Cardiac fibroblast (primary cell): ENCODE measurements at regions not wholly inside any gene's neighbourhood (a gene's known extent, or its start where the extent isn't known, plus 50 kb on each side); places are given as distances from the start of the nearest gene placed in this dataset.
"Not testable (repeated sequence)": the region's sequence is repeated elsewhere in the genome, so short reads cannot be mapped to it uniquely, and the experiment has no call there.

Experiments
- DNase-seq, 2 donors: peaks; one replicate each; pipeline versions ENCODE4 v3.0.0 to v3.0.0-alpha.2; 2010; ENCODE audit warnings: low read depth in 2 of 2
- H3K4me3 ChIP-seq, 2 donors: replicated peaks in 1 of 2; 1 replicate in 1 of 2; 2 replicates in 1 of 2; pipeline ENCODE4 v1.5.1; 2011; ENCODE audit warnings: low read depth in 2 of 2, low read length in 2 of 2, mild to moderate bottlenecking in 2 of 2, moderate library complexity in 1 of 2
- CTCF ChIP-seq: IDR thresholded peaks from one replicate; pipeline ENCODE4 v1.5.1; 2011; ENCODE audit warnings: low read depth, mild to moderate bottlenecking, low read length, inconsistent platforms

GRCh38 chr10:109055243-109055642 lies 868.1 kb downstream of the XPNPEP1 start:
- DNase-seq: no peak
- TF ChIP-seq CTCF: no peak
- H3K4me3 ChIP-seq: no peak overlapping the region

GRCh38 chr10:109047856-109048255 lies 875.5 kb downstream of the XPNPEP1 start:
- DNase-seq: no peak
- no peak overlapping the region for H3K4me3 ChIP-seq
- TF ChIP-seq CTCF: no peak

- not testable (repeated sequence) for DNase-seq
Observed at GRCh38 chr10:109046427-109046826, 876.9 kb downstream of the XPNPEP1 start.

GRCh38 chr10:109040622-109041021 lies 882.7 kb downstream of the XPNPEP1 start:
- no peak overlapping the region for H3K4me3 ChIP-seq
- no peak for DNase-seq
- TF ChIP-seq CTCF: no peak

More at GRCh38 chr10:109046427-109046826, 876.9 kb downstream of the XPNPEP1 start:
- not testable (repeated sequence) for H3K4me3 ChIP-seq

GRCh38 chr10:109037978-109038377 lies 885.3 kb downstream of the XPNPEP1 start:
- DNase-seq: no peak
- no peak for TF ChIP-seq CTCF
- no peak overlapping the region for H3K4me3 ChIP-seq

- H3K4me3 ChIP-seq: no peak overlapping the region
- no peak for TF ChIP-seq CTCF
- no peak for DNase-seq
Observed at GRCh38 chr10:109030581-109031210, 892.6 kb downstream of the XPNPEP1 start.

GRCh38 chr10:109029870-109030269 lies 893.4 kb downstream of the XPNPEP1 start:
- no peak for TF ChIP-seq CTCF
- H3K4me3 ChIP-seq: no peak overlapping the region
- no peak for DNase-seq
